GM21723 (cell line): ENCODE measurements at regions not wholly inside any gene's neighbourhood (a gene's known extent, or its start where the extent isn't known, plus 50 kb on each side); places are given as distances from the start of the nearest gene placed in this dataset.
"Not testable (repeated sequence)": the region's sequence is repeated elsewhere in the genome, so short reads cannot be mapped to it uniquely, and the experiment has no call there.

Experiments
- ATAC-seq: cut with Tn5 transposase; IDR thresholded peaks from one replicate; pipeline ENCODE4 v1.9.1; 2021; ENCODE audit warnings: mild to moderate bottlenecking, moderate library complexity; ENCODE audit not compliant: unreplicated experiment

DNA sequence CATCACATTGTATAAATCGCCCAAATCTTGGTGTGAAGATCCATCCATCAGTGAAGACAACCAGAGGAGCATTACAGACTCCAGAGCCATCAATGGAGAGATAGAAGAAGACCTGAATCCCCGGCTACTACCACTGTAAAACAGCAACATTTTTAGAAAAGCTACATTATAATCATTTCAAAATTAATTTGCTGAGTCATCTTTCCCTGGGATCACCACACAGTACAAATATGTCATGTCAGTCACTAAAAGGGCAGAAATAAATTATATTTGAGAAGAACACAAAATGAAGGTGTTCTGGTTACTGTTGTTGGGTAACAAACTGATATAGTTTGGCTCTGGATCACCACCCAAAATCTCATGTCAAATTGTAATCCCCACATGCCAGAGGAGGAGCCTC lies 218.5 kb upstream of the STT3B start:
- ATAC-seq: no peak

DNA sequence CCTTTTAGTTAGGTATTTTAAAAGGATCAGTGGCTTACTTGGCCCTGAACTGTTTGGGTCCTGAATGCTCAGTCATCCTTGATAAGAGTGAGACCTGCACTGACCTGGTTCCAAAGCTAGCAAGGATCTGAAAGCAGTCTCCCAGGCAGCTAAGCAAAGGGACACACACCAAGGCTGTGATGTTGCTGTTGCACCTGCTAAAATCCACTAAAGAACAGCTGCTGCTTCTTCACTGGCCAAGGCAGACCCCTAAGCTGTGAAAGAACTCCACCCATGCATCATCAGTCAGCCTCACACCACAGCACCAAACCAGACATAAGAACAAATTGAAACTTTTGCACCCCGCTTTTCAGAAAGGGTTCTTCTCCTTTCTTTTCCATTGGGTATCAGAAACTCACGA lies 213.4 kb upstream of the STT3B start:
- no peak for ATAC-seq

DNA sequence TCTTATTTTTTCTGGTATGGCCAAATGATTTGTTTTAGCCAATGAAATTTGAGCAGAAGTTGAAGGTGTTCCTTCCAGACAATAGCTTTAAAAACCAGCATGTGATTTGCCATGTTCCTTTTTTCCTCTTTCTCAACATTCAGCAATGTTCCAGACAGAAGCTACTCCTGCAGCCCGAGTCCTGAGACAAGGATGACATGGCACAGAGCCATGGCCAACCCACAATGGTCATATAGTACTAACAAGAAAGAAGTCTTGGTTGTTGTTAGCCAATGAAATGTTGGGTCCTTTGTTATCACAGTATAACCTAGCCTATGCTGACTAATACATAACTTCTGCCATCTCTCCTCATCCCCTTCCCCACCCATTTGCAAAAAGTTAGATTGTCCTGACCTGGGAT lies 211.1 kb upstream of the STT3B start:
- no peak for ATAC-seq

DNA sequence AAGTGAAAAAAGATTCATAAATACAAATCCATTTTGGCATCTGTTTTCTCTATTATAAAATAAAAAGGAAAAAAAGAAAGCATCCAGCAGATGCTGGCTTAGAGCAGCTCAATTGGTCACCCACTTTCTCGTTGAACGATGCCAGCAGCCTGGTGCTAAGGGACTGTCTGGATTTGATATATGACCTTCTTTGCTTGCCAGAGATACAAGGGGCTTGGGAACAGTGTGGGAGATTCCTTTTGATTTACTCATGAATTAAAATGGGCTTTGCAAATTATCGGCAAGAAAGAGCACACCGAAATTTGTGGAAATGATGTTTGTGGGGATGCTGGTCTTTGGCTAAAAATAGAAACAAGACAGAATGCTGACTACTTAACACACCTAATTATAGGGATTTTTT lies 210.3 kb upstream of the STT3B start:
- no peak for ATAC-seq

DNA sequence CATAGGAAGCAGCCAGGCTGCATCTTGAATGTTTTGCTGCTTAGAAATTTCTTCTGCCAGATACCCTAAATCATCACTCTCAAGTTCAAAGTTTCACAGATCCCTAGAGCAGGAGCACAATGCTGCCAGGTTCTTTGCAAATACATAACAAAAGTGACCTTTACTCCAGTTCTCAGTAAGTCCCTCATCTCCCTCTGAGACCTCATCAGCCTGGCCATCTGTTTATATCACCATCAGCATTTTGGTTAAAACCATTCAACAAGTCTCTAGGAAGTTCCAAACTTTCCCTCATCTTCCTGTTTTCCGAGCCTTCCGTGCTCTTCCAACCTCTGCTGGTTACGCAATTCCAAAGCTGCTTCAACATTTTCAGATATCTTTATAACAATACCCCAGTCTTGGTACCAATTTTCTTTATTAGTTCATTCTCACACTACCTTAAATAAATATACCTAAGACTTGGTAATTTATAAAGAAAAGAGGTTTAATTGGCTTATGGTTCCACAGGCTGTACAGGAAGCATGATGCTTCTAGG lies 204.8 kb upstream of the STT3B start:
- ATAC-seq: not testable (repeated sequence)

DNA sequence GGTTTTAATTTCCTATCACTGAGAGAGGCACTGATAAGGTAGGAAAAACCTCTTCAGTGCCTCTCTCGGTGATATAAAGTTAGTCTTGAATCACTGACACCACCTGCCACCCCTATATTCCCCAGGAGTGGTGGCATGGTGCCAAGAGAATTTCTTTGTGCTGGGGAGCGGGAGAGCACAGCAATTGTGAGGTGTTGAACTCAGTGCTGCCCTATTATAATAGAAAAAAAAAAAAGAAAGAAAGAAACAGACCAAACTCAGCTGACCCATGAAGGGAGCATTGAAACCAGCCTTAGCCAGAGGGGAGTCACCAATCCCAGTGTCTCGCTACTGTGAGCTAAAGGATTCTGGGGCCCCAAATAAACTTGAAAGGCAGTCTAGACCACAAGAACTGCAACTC lies 201.4 kb upstream of the STT3B start:
- ATAC-seq: no peak

DNA sequence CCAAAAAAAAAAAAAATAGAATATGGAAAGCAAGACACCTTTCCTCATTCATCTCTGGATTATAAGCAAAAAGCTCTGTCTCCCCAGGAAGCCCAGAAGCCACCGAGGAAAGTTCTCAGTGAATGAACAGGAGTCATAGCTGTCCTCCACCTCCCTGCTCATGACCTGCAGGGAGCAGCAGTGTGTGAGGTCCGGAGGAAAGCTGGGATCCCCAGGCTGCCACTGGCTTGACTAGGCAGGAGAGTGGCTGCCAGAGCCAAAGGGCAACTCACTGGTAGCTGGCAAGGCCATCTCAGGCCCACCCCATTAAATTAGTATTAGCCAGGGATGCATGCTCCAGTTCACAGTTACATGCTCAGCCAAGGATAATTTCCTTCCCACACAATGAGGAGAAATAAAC lies 191.6 kb upstream of the STT3B start:
- ATAC-seq: no peak

DNA sequence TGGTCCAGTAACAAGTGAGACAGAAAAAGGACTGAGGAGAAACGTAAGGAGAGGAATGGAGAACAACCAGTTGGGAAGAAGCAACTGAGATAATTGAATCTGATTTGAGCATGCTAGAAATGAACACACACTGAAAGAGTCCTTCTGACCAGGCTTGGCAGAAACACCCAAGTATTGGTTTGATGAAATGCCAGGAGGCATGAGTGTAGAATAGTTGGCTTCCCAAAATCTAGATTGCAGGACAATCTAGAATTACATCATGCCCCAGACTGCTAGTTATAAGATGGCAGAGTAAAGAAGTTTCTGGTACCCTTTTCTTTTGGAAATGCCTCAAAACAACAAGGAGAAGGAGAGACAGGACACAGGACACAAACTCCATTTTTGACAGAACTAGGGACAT lies 189.7 kb upstream of the STT3B start:
- ATAC-seq: no peak

DNA sequence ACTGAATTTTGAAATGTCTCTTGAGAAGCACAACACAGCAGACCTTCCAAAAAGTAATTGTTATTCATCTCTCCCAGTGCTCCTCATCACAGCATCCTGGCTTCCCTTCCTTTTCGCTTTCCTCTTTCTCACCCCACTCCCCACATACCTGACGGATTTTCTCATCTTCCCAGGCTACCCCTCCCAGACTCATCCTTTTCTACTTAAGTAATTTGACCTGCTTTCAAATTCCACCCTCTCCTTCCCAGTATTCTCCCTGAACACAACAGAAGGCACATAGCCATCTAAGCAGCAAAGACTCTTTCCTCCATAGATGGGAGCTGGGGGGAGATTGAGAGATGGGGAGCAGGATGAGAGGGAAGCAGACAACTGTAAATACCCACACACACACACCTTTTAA lies 187.1 kb upstream of the STT3B start:
- no peak for ATAC-seq

DNA sequence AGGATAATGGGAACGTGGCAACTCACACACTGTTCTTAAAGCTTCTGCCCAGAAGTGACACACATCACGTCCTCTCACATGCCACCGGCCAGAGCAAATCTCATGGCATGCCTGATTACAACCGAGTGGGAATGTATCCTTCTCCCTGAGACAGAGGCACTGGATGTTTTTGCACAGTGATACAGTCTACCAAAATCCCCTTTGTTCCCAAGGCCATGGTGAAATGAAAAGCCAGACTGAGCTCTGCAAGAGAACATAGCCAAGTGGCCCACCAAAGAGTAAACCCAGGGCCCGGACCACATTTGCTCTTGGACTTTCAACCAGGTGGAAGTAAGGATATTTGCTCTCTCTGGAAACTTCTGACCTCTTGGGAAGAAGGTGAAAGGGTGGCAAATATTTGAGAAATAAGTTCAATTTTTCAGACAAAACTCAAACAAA lies 186.2 kb upstream of the STT3B start:
- ATAC-seq: no peak

DNA sequence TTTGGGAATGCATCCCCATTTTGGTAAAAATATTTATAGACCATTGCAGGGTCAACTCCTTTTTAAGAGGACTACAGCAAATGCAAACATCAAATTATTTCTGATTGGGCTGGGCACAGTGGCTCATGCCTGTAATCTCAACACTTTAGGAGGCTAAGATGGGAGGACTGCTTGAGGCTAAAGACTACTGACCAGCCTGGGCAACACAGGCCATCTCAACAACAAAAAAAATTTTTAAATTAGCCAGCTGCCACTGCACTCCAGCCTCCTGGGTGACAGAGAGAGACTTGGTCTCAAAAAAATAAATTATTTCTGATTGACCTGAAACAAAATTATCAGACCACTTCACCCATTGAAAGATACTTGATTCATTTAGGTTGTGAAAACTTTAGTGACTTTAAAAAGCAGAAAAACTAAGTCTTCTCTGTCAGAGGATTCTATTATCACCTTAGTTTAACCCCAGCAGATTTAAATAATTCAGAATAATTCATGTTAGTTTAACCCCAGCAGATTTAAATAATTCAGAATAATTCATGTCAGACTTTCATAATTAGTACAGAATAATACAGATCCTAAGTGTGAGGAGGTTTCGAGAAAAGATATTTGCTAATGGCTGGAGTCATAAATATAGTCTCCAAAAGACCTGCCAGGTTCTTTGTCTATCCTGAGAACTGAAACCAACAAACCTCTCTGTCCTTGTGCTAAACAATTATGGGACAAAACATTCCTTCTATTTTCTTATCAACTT lies 183.6 kb upstream of the STT3B start:
- no peak for ATAC-seq

DNA sequence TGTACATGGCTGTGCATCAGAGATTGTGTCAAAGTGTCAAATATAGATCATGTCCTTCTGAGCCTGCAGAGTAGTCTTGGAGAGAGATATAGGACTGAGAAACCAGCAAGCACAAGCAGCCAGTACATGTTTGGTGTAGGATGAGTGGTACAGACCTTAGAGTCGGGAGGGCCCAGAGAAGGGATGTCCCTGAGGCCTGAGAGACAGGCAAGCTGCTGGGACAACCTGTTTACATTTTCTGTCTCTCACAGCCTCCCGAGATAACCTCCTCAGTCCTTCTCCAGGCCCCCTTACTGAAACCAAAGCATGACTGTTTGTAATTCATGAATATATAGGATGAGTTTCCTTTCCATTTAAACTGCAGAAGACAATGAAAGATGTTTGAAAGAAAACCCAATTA lies 182.4 kb upstream of the STT3B start:
- no peak for ATAC-seq

DNA sequence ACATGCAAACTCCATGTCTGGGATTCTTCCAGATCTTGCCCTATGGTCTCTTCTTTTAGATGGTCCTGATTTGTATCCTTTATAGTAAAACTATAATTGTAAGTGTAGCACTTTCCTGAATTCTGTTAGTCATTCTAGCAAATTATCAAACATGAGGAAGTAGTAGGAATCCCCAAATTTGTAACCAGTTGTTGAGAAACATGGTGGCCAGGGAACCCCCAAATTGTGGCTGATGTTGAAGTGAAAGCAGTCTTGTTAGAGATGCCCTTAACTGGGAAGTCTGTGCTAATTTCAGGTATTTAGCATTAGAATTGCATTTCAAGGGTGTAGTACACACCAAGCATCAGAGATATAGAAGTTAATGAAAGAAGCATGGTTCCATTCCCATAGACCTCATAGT lies 180.4 kb upstream of the STT3B start:
- no peak for ATAC-seq

DNA sequence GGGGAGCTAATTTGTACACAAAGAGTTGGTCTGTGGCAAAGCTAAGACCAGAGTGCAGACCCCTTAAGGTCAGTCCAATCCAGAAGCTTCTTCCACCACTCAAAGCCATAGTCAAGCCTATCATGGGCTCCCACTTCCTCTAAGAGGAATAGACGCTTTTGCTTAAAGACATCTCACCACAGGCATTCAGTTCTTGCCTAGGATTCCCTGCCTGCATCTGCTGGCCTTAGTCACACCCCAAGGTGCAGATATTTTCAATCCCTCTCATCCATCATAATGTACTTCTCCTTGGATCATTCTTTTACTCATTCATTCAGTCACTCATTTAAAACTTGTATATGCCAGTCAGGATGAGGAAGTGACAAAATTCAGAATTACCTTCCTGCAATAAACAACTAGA lies 179.6 kb upstream of the STT3B start:
- ATAC-seq: no peak

DNA sequence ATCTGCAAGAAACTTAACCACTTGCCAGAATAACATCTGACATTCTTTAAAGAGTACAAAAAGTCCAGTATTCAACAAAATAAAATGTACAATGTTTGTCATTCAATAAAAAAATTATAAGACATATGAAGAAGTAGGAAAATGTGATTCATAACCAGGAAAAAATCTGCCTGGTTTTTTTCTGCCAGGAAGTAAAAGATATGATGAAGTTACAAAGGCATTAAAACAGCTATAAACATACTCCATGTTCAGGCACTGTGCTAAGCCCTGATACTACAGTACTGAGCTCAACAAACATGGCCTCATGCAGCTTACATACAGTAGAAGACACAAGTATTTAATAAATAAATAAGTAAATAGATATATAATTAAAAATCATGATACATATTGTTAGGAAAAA lies 178.4 kb upstream of the STT3B start:
- no peak for ATAC-seq

DNA sequence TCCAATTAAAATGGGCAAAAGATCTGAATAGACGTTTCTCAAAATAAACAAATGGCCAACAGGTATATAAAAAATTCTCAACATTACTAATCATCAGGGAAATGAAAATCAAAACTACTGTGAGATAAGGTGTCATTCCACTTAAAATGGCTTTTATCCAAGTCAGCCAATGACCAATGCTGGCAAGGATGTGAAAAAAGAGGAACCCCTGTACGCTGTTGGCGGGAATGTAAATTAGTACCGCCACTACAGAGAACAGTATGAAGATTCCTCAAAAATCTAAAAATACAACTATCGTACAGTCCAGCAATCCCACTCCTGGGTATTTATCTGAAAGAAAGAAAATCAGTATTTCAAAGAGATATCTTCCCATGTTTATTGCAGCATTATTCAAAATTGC lies 176.9 kb upstream of the STT3B start:
- ATAC-seq: no peak

DNA sequence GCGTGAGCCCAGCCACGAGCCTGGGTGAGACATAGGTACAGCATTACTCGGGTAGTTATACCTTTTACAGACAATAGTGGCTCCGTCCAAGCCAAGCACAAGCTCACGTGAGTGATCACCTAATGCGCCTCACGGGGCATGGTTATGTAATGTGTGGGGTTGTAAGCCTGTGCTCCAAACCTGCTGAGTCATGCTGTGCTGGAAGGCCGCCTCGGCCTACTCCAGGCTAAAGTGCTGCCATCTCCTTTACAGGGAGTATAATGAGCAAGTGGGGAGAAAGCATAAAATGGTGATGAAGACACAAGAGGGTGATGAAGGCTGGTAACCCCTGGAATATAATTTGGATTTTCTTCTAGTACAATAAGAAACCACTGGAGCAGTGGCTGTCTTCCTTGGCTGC lies 175.8 kb upstream of the STT3B start:
- ATAC-seq: no peak

DNA sequence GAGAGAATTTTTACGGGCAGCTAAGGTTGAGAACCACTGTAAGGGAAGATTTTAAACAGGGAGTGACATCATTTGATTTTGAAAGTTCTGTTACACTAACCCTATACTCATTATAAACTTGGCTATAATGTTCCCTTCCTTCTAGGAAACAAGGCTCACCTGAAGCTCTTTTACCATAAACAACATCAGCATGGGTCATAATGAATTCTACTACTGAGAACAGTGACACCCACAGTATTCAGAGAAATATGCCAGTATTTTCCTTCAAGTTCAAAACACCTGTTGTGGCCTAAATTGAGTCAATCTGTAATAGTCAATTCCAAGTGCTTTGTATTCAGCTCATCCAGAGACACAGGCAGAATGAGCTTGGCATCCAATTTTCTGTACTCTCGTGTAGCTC lies 175.3 kb upstream of the STT3B start:
- no peak for ATAC-seq

DNA sequence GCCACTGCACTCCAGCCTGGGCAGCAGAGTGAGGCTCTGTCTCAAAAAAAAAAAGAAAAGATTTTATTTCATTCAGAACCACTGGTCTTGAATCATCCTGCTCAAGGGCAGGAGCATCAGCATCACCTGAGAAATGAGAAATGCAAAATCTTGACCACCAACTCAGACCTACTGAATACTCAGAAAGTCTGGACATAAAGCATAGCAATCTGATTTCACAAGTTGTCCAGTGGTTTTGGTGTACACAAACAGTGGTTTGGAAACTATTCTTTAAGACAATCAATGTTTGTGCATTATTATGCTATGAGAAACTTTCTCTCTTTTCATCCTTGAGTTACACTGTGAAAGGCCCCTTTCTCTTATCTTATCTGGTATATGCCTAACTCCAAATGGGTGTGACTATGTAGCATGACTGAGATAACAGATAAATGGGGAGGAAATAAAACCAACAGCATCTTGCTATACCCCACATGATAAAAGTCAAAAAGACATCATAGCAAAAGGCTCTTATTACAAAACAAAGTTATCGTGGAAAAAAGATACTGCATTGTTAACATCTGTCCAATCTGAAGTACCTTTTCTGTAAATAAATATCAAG lies 174.2 kb upstream of the STT3B start:
- no peak for ATAC-seq

DNA sequence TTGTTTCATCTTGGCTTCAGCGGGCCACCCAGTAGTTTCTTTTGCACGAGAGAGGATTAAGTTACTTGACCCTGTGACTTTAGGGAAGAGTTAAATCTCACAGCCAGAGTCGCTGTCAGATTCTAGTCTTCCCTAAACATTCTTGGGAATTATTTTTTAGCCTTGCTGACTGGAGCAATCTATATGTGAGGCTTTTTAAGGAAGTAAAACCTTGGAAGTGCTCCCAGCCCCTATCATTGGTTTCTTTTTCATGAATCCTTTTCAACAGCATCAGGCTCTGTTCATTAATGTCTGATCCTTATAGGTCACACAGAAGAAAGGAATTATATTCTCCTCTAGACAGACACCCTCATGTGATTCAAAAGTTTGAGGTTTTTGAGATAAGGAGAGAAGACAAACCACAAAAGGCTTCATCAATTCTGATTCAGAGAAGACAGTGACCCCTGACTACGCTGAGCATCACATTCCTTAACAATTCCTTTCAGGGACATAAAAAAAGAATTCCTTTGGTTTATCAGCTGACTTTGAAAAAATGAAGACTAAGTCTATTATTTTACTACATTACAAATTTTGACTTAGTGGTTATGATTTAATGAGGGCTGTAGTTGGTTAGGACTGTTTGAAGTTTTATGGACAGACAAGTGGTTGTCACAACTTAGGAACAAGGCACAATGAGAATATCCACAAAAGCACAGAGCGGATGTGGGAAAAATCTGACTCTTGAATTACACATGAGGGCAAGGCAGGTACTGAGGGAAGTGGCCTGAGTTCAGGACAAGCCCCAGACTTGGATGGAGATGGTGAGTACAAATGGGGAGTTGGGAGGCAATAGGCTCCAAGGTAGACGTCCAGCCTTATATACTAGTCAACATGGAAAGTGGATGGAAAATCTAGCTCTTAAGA lies 171.1 kb upstream of the STT3B start:
- no peak for ATAC-seq

DNA sequence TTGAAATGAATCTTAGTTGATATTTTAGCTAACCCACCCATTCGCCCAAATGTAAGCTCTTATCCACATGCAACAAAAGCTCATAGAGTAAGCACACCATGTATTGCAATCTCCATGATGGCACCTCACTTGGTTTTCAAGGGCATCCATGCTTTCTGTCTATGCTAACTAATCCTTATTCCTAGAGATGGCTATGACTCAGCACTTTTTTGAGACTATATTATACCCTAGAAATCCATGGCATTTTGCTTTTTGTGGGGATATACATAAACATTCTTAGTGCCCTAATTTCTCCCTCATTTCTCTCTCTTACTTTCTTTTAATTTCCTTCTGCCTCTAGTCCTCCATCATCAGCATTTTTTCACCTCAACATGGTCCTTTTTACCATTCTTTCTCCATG lies 168.5 kb upstream of the STT3B start:
- no peak for ATAC-seq

DNA sequence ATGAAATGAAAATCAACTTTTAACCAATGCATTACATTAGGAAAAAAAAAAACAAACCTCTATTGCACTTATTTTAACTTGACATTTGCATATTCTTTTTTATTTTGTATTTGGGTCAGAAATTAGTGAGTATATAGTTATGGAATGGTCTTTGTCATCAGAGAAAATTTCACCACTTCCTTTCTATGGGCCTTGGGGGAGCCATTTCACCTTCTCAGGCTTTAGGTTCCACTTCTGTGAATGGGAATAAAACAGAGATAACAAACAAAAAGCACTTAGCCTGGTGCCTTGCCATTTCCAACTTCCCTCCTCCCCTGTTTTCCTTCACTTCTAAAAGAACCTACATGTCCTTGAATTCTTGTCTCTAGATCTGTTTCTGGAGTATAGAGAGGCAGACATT lies 168.0 kb upstream of the STT3B start:
- no peak for ATAC-seq
